ENCODE measurements at regions not wholly inside any gene's neighbourhood (a gene's known extent, or its start where the extent isn't known, plus 50 kb on each side); places are given as distances from the start of the nearest gene placed in this dataset.

- DNase-seq (ENCODE audit: low read depth in 1 of 2, low spot score in 2 of 2) (no peak), FAIRE-seq (no peak)
- Histone ChIP-seq H3K27me3 (replicated peaks in 1 of 4; ENCODE audit: control insufficient read depth in 3 of 4, extremely low read depth in 1 of 4, insufficient read depth in 3 of 4, low read length in 3 of 4) (no peaks in the 10 kb centered on the region), H4K91ac (replicated peaks; ENCODE audit: insufficient read length, low read length) (no peak overlapping the region), H2BK15ac (ENCODE audit: low read length) (no peak overlapping the region), H2BK5ac (ENCODE audit: low read depth, low read length) (no peak overlapping the region), H4K20me1 (replicated peaks in 1 of 2; ENCODE audit: control insufficient read depth in 1 of 2, insufficient read depth in 2 of 2, low read length in 2 of 2) (no peaks in the 10 kb centered on the region), H3K14ac (ENCODE audit: insufficient read length) (no peak overlapping the region), H3K23ac (ENCODE audit: insufficient read length) (no peak overlapping the region), H2BK120ac (replicated peaks; ENCODE audit: low read depth, low read length) (no peak overlapping the region), H3K4ac (replicated peaks; ENCODE audit: insufficient read length, low read depth, low read length) (no peak overlapping the region), H2AFZ (ENCODE audit: low read length) (no peak overlapping the region), H3K23me2 (ENCODE audit: low read depth, low read length) (no peaks in the 10 kb centered on the region), H3K9ac (replicated peaks in 1 of 4; ENCODE audit: extremely low read depth in 1 of 4, low read depth in 3 of 4, low read length in 3 of 4) (no peak overlapping the region), H3K79me2 (ENCODE audit: control insufficient read depth in 1 of 2, insufficient read depth in 2 of 2, low read length in 2 of 2) (no peaks in the 10 kb centered on the region), H2AK5ac (ENCODE audit: low read depth, low read length) (no peak overlapping the region), H3K56ac (replicated peaks; ENCODE audit: insufficient read length, low read depth, low read length) (no peak overlapping the region), H3K18ac (ENCODE audit: extremely low read depth, low read length) (no peak overlapping the region), H3K4me1 (replicated peaks in 1 of 4; ENCODE audit: control insufficient read depth in 3 of 4, insufficient read depth in 4 of 4, low read length in 3 of 4) (peaks cover 0 to 2% (median 1%) of the 10 kb centered on the region in 4 experiments; a peak in 3 of 7 replicates), H3K9me3 (ENCODE audit: insufficient read depth in 2 of 2, low read depth in 1 of 2, low read length in 1 of 2) (0 out of 4 replicates have a peak, but pooled peaks cover 0 to 2% of the 10 kb centered on the region in 2 experiments), H4K8ac (ENCODE audit: extremely low read depth, insufficient read depth, low read length) (no peak overlapping the region), H2BK20ac (ENCODE audit: low read length) (no peak overlapping the region), H3K27ac (ENCODE audit: low read depth, low read length) (no peak overlapping the region), H3K36me3 (ENCODE audit: control insufficient read depth in 2 of 4, insufficient read depth in 4 of 4, low read length in 3 of 4) (no peaks in the 10 kb centered on the region), H3K4me2 (ENCODE audit: insufficient read depth in 1 of 2, low read depth in 2 of 2, low read length in 2 of 2) (no peak overlapping the region), H3K4me3 (ENCODE audit: extremely low read depth in 1 of 4, insufficient read depth in 2 of 4, low read depth in 3 of 4, low read length in 4 of 4) (no peak overlapping the region), H3K79me1 (ENCODE audit: low read depth, low read length) (no peaks in the 10 kb centered on the region), H2BK12ac (ENCODE audit: low read depth, low read length) (no peak overlapping the region), H4K5ac (ENCODE audit: insufficient read length, low read depth, low read length) (no peak overlapping the region)
- 77% methylated on average over 5 of the region's 5 CpGs; no CpG with 5 or more reads in 1 of the 2 experiments for WGBS, 2 experiments (ENCODE audit: extremely low coverage in 1 of 2, insufficient coverage in 1 of 2, insufficient read length in 1 of 2, insufficient replicate concordance in 2 of 2, low coverage in 1 of 2, low lambda C conversion rate in 2 of 2, missing lambda C conversion rate in 1 of 2)
- ChIA-PET POLR2A (ENCODE audit: partially characterized antibody) (no interaction called here), CTCF (ENCODE audit: partially characterized antibody) (interaction anchor here (0.6 to 1.3 kb wide), 2 partner anchors 10 to 220 kb away, joined by 3 to 5 read pairs; no protein-coding TSS in a partner anchor)
- TF ChIP-seq CHD1 (IDR thresholded peaks at IDR 0.05; ENCODE audit: low read depth, low read length) (no peak), POLR2A (IDR thresholded peaks at IDR 0.05; ENCODE audit: control extremely low read depth in 1 of 2, low read depth in 2 of 2, low read length in 2 of 2) (no peak), YY1 (IDR thresholded peaks at IDR 0.05; ENCODE audit: low read depth, low read length) (no peak), MAFK (IDR thresholded peaks at IDR 0.05; ENCODE audit: low read depth, low read length) (no peak), GABPA (IDR thresholded peaks at IDR 0.05; ENCODE audit: borderline replicate concordance, insufficient read depth, low read length) (no peak), SIX5 (IDR thresholded peaks at IDR 0.05; ENCODE audit: low read depth, low read length) (no peak), ATF2 (IDR thresholded peaks at IDR 0.05; ENCODE audit: low read length) (no peak), NANOG (IDR thresholded peaks at IDR 0.05; ENCODE audit: insufficient read depth, low read depth, low read length, poor library complexity, severe bottlenecking) (no peak), RXRA (IDR thresholded peaks at IDR 0.05; ENCODE audit: insufficient read depth, low read depth, low read length) (no peak), NRF1 (IDR thresholded peaks at IDR 0.05; ENCODE audit: low read depth, low read length) (no peak), TEAD4 (IDR thresholded peaks at IDR 0.05; ENCODE audit: low read depth, low read length) (no peak), SRF (IDR thresholded peaks at IDR 0.05; ENCODE audit: low read depth, low read length) (no peak), EP300 (IDR thresholded peaks at IDR 0.05; ENCODE audit: borderline replicate concordance in 1 of 2, low read depth in 2 of 2, low read length in 2 of 2) (no peak), KDM1A (IDR thresholded peaks at IDR 0.05; ENCODE audit: borderline replicate concordance, low read length) (no peak)
Observed at GRCh38 chr17:31686495-31686894, 172.5 kb downstream of the COPRS start.

Measured in H1 (cell line).